Neural progenitor cell (in vitro differentiated cells): ENCODE measurements at regions not wholly inside any gene's neighbourhood (a gene's known extent, or its start where the extent isn't known, plus 50 kb on each side); places are given as distances from the start of the nearest gene placed in this dataset.

Source experiments
- CTCF ChIP-seq: fragments of 200-600 bp; sonication (generic); IDR thresholded peaks from 2 replicates; pipeline ENCODE4 v1.5.1; 2017; ENCODE audit warnings: antibody characterized with exemption, mild to moderate bottlenecking
- EZH2phosphoT487 ChIP-seq: fragments of 200-600 bp; sonication (generic); IDR thresholded peaks from 2 replicates; pipeline ENCODE4 v1.6.1; 2017; ENCODE audit warnings: antibody characterized with exemption

- TF ChIP-seq CTCF (no peak), EZH2phosphoT487 (no peak)
Measured at GRCh38 chr2:18971069-18971378, 381.7 kb upstream of the NT5C1B start.
